PC-3 (cell line): ENCODE measurements at regions not wholly inside any gene's neighbourhood (a gene's known extent, or its start where the extent isn't known, plus 50 kb on each side); places are given as distances from the start of the nearest gene placed in this dataset.

Experiments used
- ATAC-seq: fragments of 200-7000 bp; cut with Tn5 transposase; 2 replicates; pipeline ENCODE4 v1.9.1; 2020; ENCODE audit warnings: mild to moderate bottlenecking, moderate library complexity
- BruUV-seq: library from RNA; stranded (reverse); fragments of 400-500 nt; replicated peaks from 2 replicates; lab custom pipeline; 2021; lab: Mats Ljungman, UMichigan
- CTCF ChIA-PET: fragments of 300-600 bp; sonication (Branson Sonifier 250); formaldehyde crosslinking; loops from one replicate; lab custom pipeline; 2022; ENCODE audit warnings: antibody characterized with exemption; lab: Charles Lee
- POLR2A ChIA-PET: fragments of 300-600 bp; sonication (Branson Sonifier 250); formaldehyde crosslinking; loops from one replicate; lab custom pipeline; 2022; ENCODE audit warnings: antibody characterized with exemption; ENCODE audit not compliant: unreplicated experiment; lab: Charles Lee
- DNase-seq: peaks from one replicate; pipeline ENCODE4 v3.0.0-alpha.2; 2015
- H2AFZ ChIP-seq: fragments of 300-600 bp; sonication (generic); 2 replicates; pipeline ENCODE4 v1.6.0; 2016; ENCODE audit warnings: antibody characterized with exemption, low read length
- H3F3A ChIP-seq: fragments of 300-600 bp; sonication (generic); one replicate; pipeline ENCODE4 v1.6.0; 2017; ENCODE audit warnings: antibody characterized with exemption, low read length, control low read depth, mild to moderate bottlenecking; ENCODE audit not compliant: unreplicated experiment
- H3K27ac ChIP-seq: fragments of 300-600 bp; sonication (generic); 2 replicates; pipeline ENCODE4 v1.5.1; 2016; ENCODE audit warnings: mild to moderate bottlenecking, low read length
- H3K27me3 ChIP-seq: fragments of 300-600 bp; sonication (generic); 2 replicates; pipeline ENCODE4 v1.6.1; 2016; ENCODE audit warnings: low read length, mixed read lengths
- H3K36me3 ChIP-seq: fragments of 300-600 bp; sonication (generic); 2 replicates; pipeline ENCODE4 v1.6.1; 2016; ENCODE audit warnings: low read depth, mixed run types, low read length, mixed read lengths
- H3K4me1 ChIP-seq: fragments of 300-600 bp; sonication (generic); 2 replicates; pipeline ENCODE4 v1.5.1; 2016; ENCODE audit warnings: low read length; ENCODE audit not compliant: insufficient read depth
- H3K4me2 ChIP-seq: fragments of 300-600 bp; sonication (generic); 2 replicates; pipeline ENCODE4 v1.6.0; 2016; ENCODE audit warnings: low read length
- H3K4me3 ChIP-seq: fragments of 300-600 bp; sonication (generic); 2 replicates; pipeline ENCODE4 v1.5.1; 2016; ENCODE audit warnings: mild to moderate bottlenecking, low read length, mixed read lengths
- H3K79me2 ChIP-seq: fragments of 300-600 bp; sonication (generic); 2 replicates; pipeline ENCODE4 v1.6.1; 2017; ENCODE audit warnings: low read length, mixed read lengths
- H3K9ac ChIP-seq: fragments of 300-600 bp; sonication (generic); 2 replicates; pipeline ENCODE4 v1.6.0; 2016; ENCODE audit warnings: mild to moderate bottlenecking, low read length
- H3K9me2 ChIP-seq: fragments of 300-600 bp; sonication (generic); replicated peaks from 2 replicates; pipeline ENCODE4 v1.6.1; 2016; ENCODE audit warnings: mixed run types, low read length, mixed read lengths
- H3K9me3 ChIP-seq: fragments of 300-600 bp; sonication (generic); 2 replicates; pipeline ENCODE4 v1.6.1; 2016; ENCODE audit warnings: low read length, mixed read lengths
- H4K20me1 ChIP-seq: fragments of 300-600 bp; sonication (generic); 2 replicates; pipeline ENCODE4 v1.6.1; 2016; ENCODE audit warnings: low read length, mixed read lengths
- CTCF ChIP-seq: fragments of 300-600 bp; sonication (generic); conservative IDR thresholded peaks from 2 replicates; pipeline ENCODE4 v1.5.1; 2017; ENCODE audit warnings: antibody characterized with exemption, low read depth, mild to moderate bottlenecking, low read length
- EZH2 ChIP-seq: fragments of 300-600 bp; sonication (generic); IDR thresholded peaks from one replicate; pipeline ENCODE4 v1.6.1; 2017; ENCODE audit warnings: antibody characterized with exemption, mild to moderate bottlenecking, low read length; ENCODE audit not compliant: unreplicated experiment
- EZH2phosphoT487 ChIP-seq: fragments of 300-600 bp; sonication (generic); IDR thresholded peaks from 2 replicates; pipeline ENCODE4 v1.6.1; 2018; ENCODE audit warnings: mild to moderate bottlenecking, antibody characterized with exemption, low read length, borderline replicate concordance
- intact Hi-C: fragments of 100-400 bp; cut with micrococcal nuclease; formaldehyde crosslinking; loops from 2 replicates; pipeline ENCODE4 v1.9.0; 2023

DNA sequence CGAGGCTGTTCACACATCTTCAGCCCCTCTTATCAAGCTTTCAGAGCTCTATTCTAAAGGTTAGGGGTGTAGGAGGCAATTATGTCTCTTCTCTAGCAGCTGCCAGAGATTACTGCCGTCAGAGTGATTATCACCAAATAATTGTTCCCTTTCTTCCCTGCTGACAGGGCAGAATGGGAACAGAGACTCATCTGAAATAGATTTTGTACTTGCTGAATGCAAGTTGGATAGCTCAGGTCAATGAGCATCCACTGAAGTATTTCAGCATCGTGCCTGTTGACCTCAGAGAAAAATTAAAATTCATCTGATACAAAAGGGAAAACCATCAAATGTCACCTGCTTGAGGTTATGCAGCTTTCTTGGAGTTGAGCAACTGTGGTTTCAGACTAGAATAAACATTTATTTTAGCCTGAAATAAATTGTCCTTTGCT is 213.7 kb upstream of the MAP3K1 start:
- H2AFZ ChIP-seq, result no peak overlapping the region
- no peak overlapping the region for H3K27ac ChIP-seq
- H3K9me2 ChIP-seq, result no peaks in the 10 kb centered on the region
- H3K4me2 ChIP-seq, result no peak overlapping the region
- no peaks in the 10 kb centered on the region for H3F3A ChIP-seq
- no peak overlapping the region for H3K9ac ChIP-seq
- BruUV-seq, result no TSS peak
- no peaks in the 10 kb centered on the region for H3K79me2 ChIP-seq
- H3K4me3 ChIP-seq, result no peak overlapping the region
- no peaks in the 10 kb centered on the region for H4K20me1 ChIP-seq
- ChIA-PET POLR2A (no interaction called here), CTCF (no interaction called here)
- no peak for DNase-seq
- TF ChIP-seq EZH2, result no peak
- TF ChIP-seq EZH2phosphoT487, result no peak
- TF ChIP-seq CTCF, result no peak
- no peaks in the 10 kb centered on the region for H3K27me3 ChIP-seq
- no peak for ATAC-seq
- intact Hi-C loops, result no loop called here
- H3K9me3 ChIP-seq, result no peaks in the 10 kb centered on the region
- H3K36me3 ChIP-seq, result no peaks in the 10 kb centered on the region
- no peaks in the 10 kb centered on the region for H3K4me1 ChIP-seq

- BruUV-seq, result no TSS peak
- Histone ChIP-seq H3K9me3 (no peaks in the 10 kb centered on the region), H3K4me2 (no peak overlapping the region), H3K4me3 (no peak overlapping the region), H3K27me3 (no peaks in the 10 kb centered on the region), H3K9me2 (no peaks in the 10 kb centered on the region), H3F3A (no peaks in the 10 kb centered on the region), H3K36me3 (no peaks in the 10 kb centered on the region), H3K4me1 (no peaks in the 10 kb centered on the region), H3K9ac (no peak overlapping the region), H4K20me1 (no peaks in the 10 kb centered on the region), H3K27ac (no peak overlapping the region), H3K79me2 (no peaks in the 10 kb centered on the region), H2AFZ (no peak overlapping the region)
- DNase-seq, result no peak
- POLR2A ChIA-PET, result no interaction called here
- CTCF ChIA-PET, result no interaction called here
- ATAC-seq, result no peak
- TF ChIP-seq CTCF (no peak), EZH2phosphoT487 (no peak), EZH2 (no peak)
- intact Hi-C loops, result no loop called here
Observed at GRCh38 chr5:56598941-56599340, 216.4 kb upstream of the MAP3K1 start.

- Histone ChIP-seq H3K4me3 (no peak overlapping the region), H3K9me2 (no peaks in the 10 kb centered on the region), H3F3A (no peaks in the 10 kb centered on the region), H3K36me3 (no peaks in the 10 kb centered on the region), H3K27ac (no peak overlapping the region), H2AFZ (no peak overlapping the region), H3K4me1 (no peaks in the 10 kb centered on the region), H3K79me2 (no peaks in the 10 kb centered on the region), H3K27me3 (no peaks in the 10 kb centered on the region), H3K9ac (no peak overlapping the region), H3K9me3 (no peaks in the 10 kb centered on the region), H4K20me1 (no peaks in the 10 kb centered on the region), H3K4me2 (no peak overlapping the region)
- ChIA-PET POLR2A (no interaction called here), CTCF (no interaction called here)
- no peak for DNase-seq
- intact Hi-C loops, result no loop called here
- BruUV-seq, result no TSS peak
- no peak for ATAC-seq
- no peak for TF ChIP-seq EZH2phosphoT487
- TF ChIP-seq EZH2, result no peak
- no peak for TF ChIP-seq CTCF
Observed at GRCh38 chr5:56596155-56596554, 219.2 kb upstream of the MAP3K1 start.
